Liver (tissue), 2 donors: ENCODE measurements at regions not wholly inside any gene's neighbourhood (a gene's known extent, or its start where the extent isn't known, plus 50 kb on each side); places are given as distances from the start of the nearest gene placed in this dataset.

ENCODE experiments used
- FOXA1 ChIP-seq: IDR thresholded peaks from 2 replicates; pipeline ENCODE4 v1.6.1; 2016; ENCODE audit warnings: antibody characterized with exemption
- TAF1 ChIP-seq: conservative IDR thresholded peaks from 2 replicates; pipeline ENCODE4 v1.6.1; 2016; ENCODE audit warnings: antibody characterized with exemption, mild to moderate bottlenecking
- TF ChIP-seq, protein P1 (sequence below): IDR thresholded peaks from 2 replicates; pipeline ENCODE4 v1.6.1; 2016; ENCODE audit warnings: antibody characterized with exemption
- donor health status: healthy.

DNA sequence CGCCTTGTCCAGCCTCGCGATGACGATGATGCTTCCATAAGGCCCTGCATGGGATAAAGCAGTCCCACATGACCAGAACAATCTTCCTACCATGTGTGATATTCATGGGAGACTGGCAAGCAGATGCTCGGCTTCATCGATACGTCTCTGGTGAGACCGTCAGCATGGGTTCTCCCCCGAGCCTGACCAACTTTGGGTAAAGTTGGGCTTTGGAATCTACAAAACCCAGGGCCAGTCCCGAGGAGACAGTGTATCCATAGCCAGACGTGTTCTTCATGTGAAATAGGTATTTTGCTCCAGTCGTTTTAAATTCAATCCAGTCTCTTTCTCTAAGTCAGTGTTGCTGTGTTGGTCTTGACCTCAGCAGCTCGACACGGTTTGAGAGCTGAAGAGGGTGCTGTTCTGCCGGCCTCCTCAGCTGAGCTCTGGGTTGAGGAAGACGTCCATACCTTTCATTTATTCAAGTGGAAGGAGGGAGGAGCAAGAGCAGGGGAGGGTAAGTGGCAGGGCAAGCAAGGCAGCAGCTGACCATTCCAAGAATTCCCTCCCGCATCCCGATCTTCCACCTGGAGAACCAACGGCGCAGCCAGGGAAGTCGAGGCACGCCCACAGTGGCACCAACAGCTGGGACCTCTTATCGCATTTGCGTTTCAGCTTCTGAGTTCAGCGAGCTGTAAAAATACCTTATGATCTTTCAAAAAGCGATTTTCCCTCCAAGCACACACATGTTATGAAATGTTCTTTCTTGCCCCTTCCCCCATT lies 64.0 kb upstream of the THBS2 start:
- no peak for TF ChIP-seq FOXA1
- TF ChIP-seq, protein P1, sequence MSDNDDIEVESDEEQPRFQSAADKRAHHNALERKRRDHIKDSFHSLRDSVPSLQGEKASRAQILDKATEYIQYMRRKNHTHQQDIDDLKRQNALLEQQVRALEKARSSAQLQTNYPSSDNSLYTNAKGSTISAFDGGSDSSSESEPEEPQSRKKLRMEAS, result no peak
- TF ChIP-seq TAF1, result no peak
